ENCODE measurements at regions not wholly inside any gene's neighbourhood (a gene's known extent, or its start where the extent isn't known, plus 50 kb on each side); places are given as distances from the start of the nearest gene placed in this dataset.

DNA sequence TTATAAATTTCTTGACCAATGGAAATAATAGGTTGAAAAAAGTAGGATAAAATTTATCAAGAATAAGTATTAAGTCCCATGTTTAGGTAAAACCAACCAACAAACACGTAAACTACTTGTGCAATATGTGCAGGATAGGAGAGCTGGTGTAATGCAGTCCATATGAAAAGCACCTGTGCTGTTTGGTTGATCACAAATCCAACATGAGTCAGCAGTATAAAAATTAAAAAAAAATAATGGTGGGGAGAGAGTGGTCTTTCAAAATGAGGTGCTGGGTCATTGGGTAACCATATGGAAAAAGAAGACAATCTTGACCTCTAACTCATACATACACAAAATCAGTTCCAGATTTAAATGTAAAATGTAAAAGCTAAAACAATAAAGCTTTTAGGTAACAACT, 181.8 kb downstream of the HS3ST3B1 start:
- no peak for ATAC-seq
- WGBS, 2 donors (ENCODE audit: low coverage in 1 of 2) = 78 to 95% methylated on average over 1 of the region's 1 CpG
- no peak overlapping the region for H3K4me3 ChIP-seq
- H3K36me3 ChIP-seq = no peaks in the 10 kb centered on the region
- H3K27ac ChIP-seq = no peak overlapping the region
- peaks cover 0 to 6% (median 0%) of the 10 kb centered on the region in 3 donors for H3K9me3 ChIP-seq
- no peaks in the 10 kb centered on the region for H3K27me3 ChIP-seq
- TF ChIP-seq POLR2AphosphoS5 (IDR thresholded peaks at IDR 0.05) = no peak
- TF ChIP-seq, protein P1, sequence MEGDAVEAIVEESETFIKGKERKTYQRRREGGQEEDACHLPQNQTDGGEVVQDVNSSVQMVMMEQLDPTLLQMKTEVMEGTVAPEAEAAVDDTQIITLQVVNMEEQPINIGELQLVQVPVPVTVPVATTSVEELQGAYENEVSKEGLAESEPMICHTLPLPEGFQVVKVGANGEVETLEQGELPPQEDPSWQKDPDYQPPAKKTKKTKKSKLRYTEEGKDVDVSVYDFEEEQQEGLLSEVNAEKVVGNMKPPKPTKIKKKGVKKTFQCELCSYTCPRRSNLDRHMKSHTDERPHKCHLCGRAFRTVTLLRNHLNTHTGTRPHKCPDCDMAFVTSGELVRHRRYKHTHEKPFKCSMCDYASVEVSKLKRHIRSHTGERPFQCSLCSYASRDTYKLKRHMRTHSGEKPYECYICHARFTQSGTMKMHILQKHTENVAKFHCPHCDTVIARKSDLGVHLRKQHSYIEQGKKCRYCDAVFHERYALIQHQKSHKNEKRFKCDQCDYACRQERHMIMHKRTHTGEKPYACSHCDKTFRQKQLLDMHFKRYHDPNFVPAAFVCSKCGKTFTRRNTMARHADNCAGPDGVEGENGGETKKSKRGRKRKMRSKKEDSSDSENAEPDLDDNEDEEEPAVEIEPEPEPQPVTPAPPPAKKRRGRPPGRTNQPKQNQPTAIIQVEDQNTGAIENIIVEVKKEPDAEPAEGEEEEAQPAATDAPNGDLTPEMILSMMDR (IDR thresholded peaks at IDR 0.05) = no peak
- no peak for TF ChIP-seq POLR2A (IDR thresholded peaks at IDR 0.05)
- TF ChIP-seq EP300 (IDR thresholded peaks at IDR 0.05) = no peak
- no peaks in the 10 kb centered on the region for H3K4me1 ChIP-seq

DNA sequence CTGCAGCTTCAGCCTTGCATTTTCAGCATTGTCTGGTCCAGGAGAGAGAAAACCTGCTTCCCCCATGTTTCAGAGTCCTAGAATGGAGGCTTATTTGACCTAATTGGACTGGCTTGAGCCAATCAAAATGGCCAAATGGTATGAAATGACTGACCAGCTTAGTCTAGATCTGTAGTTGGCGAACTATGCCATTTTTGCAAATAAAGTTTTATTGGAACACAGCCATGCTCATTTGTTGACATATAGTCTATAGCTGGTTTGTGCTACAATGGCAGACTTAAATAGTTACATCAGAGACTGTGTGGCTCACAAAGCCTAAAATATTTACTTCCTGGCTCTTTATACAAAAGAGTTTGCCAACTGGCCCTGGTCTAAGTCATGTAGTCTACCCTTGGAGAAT, 180.8 kb downstream of the HS3ST3B1 start:
- H3K9me3 ChIP-seq = peaks cover 0 to 6% (median 0%) of the 10 kb centered on the region in 3 donors
- H3K27ac ChIP-seq = no peak overlapping the region
- H3K36me3 ChIP-seq = no peaks in the 10 kb centered on the region
- no peak overlapping the region for H3K4me3 ChIP-seq
- 80% methylated on average over 1 of the region's 1 CpG; no CpG with 5 or more reads in 1 of the 2 donors for WGBS, 2 donors (ENCODE audit: low coverage in 1 of 2)
- no peak for ATAC-seq
- H3K4me1 ChIP-seq = no peaks in the 10 kb centered on the region
- TF ChIP-seq, protein P1 (IDR thresholded peaks at IDR 0.05) = no peak
- TF ChIP-seq EP300 (IDR thresholded peaks at IDR 0.05) (no peak), POLR2AphosphoS5 (IDR thresholded peaks at IDR 0.05) (no peak), POLR2A (IDR thresholded peaks at IDR 0.05) (no peak)
- H3K27me3 ChIP-seq = no peaks in the 10 kb centered on the region

DNA sequence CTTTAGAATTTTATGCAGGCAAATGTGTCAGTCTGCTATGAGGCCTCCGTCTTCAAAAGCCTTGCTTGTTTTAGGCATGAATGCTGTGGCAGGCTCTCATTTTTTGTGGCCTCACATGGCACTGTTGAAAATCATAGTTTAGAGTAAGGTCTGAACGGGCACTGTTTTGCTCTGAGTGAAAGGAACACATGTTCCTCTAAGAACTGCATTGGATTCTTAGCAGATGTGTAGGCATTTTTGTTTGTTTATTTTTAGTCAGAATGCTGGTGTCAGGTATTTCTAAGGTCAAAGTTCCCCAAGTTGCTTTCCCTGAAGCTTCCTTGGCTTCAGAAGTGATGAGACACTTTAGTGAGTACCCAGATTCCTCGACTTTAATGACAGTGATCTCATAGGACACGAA, 173.7 kb downstream of the HS3ST3B1 start:
- TF ChIP-seq EP300 (IDR thresholded peaks at IDR 0.05) (no peak), POLR2AphosphoS5 (IDR thresholded peaks at IDR 0.05) (no peak), POLR2A (IDR thresholded peaks at IDR 0.05) (no peak)
- TF ChIP-seq, protein P1 (IDR thresholded peaks at IDR 0.05) = no peak
- Histone ChIP-seq H3K36me3 (no peaks in the 10 kb centered on the region), H3K4me3 (no peak overlapping the region), H3K9me3 (no peaks in the 10 kb centered on the region), H3K4me1 (no peaks in the 10 kb centered on the region), H3K27me3 (peaks cover 3% of the 10 kb centered on the region), H3K27ac (no peak overlapping the region)
- WGBS, 2 donors (ENCODE audit: low coverage in 1 of 2) = 75 to 81% methylated on average over 4 of the region's 4 CpGs
- no peak for ATAC-seq

DNA sequence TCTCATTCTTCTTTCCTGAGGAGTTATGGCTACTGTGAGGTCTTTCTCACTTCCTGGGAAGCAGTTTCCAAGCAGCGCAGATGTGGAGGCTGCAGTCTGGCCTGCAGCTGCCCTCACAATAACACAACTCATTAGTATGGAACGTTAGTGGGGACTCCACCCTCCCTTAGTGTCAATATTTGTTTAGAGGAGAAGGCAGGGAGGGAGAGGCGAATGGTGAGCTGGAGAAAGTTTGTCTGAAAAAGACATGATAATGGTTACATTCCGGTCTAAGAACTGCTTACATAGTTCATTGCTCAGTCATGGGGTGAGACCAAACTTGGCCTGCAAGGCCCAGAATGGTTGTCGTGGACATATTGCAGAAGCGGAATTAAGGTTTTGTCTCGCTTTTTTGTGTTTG, 170.2 kb downstream of the HS3ST3B1 start:
- H3K4me3 ChIP-seq = no peak overlapping the region
- H3K4me1 ChIP-seq = no peaks in the 10 kb centered on the region
- H3K36me3 ChIP-seq = no peaks in the 10 kb centered on the region
- no peak for ATAC-seq
- no peak for TF ChIP-seq POLR2AphosphoS5 (IDR thresholded peaks at IDR 0.05)
- no peak for TF ChIP-seq EP300 (IDR thresholded peaks at IDR 0.05)
- no peak for TF ChIP-seq POLR2A (IDR thresholded peaks at IDR 0.05)
- TF ChIP-seq, protein P1 (IDR thresholded peaks at IDR 0.05) = no peak
- H3K9me3 ChIP-seq = no peaks in the 10 kb centered on the region
- no peak overlapping the region for H3K27ac ChIP-seq
- WGBS, 2 donors (ENCODE audit: low coverage in 1 of 2) = 36 to 48% methylated on average over 4 to 7 of the region's 7 CpGs
- peaks cover 3% of the 10 kb centered on the region for H3K27me3 ChIP-seq

DNA sequence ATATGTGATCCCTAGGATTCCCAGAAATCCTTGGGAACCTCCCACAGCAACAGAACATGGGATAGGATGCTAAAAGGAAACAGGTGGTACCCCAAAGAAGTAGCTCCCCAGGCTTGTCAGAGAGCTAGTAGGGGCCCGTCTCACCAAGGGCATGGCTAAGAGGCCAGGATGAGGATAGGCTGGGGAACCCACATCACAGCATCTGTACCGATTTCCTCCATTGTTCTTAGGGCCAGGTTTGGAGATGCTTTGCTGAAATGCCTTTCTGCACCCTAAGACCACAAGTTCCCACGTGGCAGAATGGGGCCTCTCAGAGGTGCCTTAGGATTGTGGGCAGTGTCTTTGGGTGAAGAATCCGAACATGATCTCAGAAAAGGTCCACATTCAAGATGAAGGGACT, 169.5 kb downstream of the HS3ST3B1 start:
- no peak overlapping the region for H3K4me3 ChIP-seq
- H3K27me3 ChIP-seq = peaks cover 3% of the 10 kb centered on the region
- WGBS, 2 donors (ENCODE audit: low coverage in 1 of 2) = 86 to 88% methylated on average over 1 of the region's 4 CpGs
- no peak for ATAC-seq
- no peaks in the 10 kb centered on the region for H3K4me1 ChIP-seq
- H3K9me3 ChIP-seq = no peaks in the 10 kb centered on the region
- H3K27ac ChIP-seq = no peak overlapping the region
- TF ChIP-seq POLR2AphosphoS5 (IDR thresholded peaks at IDR 0.05) (no peak), POLR2A (IDR thresholded peaks at IDR 0.05) (no peak), EP300 (IDR thresholded peaks at IDR 0.05) (no peak)
- TF ChIP-seq, protein P1 (IDR thresholded peaks at IDR 0.05) = no peak
- no peaks in the 10 kb centered on the region for H3K36me3 ChIP-seq
